PC-9 (cell line): ENCODE measurements at regions not wholly inside any gene's neighbourhood (a gene's known extent, or its start where the extent isn't known, plus 50 kb on each side); places are given as distances from the start of the nearest gene placed in this dataset.

Source experiments
- EZH2 ChIP-seq: fragments of 200-600 bp; sonication (generic); IDR thresholded peaks from 2 replicates; pipeline ENCODE4 v1.8.0; 2017; ENCODE audit warnings: antibody characterized with exemption, low read depth
- TF ChIP-seq, protein P1 (sequence below): fragments of 200-600 bp; sonication (generic); conservative IDR thresholded peaks from 2 replicates; pipeline ENCODE4 v1.6.1; 2017; ENCODE audit warnings: mixed run types, antibody characterized with exemption, mild to moderate bottlenecking, moderate library complexity

DNA sequence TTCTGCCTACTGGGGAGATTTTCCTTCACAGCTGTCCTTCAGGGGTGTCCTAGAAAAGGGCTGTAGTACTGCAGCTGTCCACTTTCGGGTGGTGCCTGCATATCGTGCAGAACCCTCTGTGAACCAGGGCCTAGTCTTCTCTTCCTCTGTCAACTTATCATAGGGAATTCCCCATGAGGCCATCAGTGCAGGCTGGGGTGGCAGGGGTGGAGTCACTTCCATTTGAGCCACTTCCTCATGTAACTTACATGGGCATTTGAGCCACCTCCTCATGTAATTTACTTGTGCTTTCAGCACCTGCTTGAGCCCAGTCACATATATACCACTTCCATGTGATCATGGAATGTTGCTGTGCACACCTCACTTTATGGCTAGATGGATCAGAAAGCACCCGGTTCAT lies 742.0 kb upstream of the RGMB start:
- TF ChIP-seq, protein P1, sequence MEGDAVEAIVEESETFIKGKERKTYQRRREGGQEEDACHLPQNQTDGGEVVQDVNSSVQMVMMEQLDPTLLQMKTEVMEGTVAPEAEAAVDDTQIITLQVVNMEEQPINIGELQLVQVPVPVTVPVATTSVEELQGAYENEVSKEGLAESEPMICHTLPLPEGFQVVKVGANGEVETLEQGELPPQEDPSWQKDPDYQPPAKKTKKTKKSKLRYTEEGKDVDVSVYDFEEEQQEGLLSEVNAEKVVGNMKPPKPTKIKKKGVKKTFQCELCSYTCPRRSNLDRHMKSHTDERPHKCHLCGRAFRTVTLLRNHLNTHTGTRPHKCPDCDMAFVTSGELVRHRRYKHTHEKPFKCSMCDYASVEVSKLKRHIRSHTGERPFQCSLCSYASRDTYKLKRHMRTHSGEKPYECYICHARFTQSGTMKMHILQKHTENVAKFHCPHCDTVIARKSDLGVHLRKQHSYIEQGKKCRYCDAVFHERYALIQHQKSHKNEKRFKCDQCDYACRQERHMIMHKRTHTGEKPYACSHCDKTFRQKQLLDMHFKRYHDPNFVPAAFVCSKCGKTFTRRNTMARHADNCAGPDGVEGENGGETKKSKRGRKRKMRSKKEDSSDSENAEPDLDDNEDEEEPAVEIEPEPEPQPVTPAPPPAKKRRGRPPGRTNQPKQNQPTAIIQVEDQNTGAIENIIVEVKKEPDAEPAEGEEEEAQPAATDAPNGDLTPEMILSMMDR = no peak
- TF ChIP-seq EZH2 = no peak
